IMR-90 (cell line): ENCODE measurements at regions not wholly inside any gene's neighbourhood (a gene's known extent, or its start where the extent isn't known, plus 50 kb on each side); places are given as distances from the start of the nearest gene placed in this dataset.

Experiments used
- ATAC-seq: fragments of 200-7000 bp; cut with Tn5 transposase; 2 replicates; pipeline ENCODE4 v1.9.1; 2020; ENCODE audit warnings: low read depth, mild to moderate bottlenecking, moderate library complexity
- BruUV-seq: library from RNA; stranded (reverse); fragments of 400-500 nt; replicated peaks from 2 replicates; lab custom pipeline; 2021; lab: Mats Ljungman, UMichigan
- CTCF ChIA-PET: fragments of 300-600 bp; formaldehyde crosslinking; extraction: SDS; loops from one replicate; lab custom pipeline; 2021; ENCODE audit warnings: antibody characterized with exemption; lab: Yijun Ruan, JAX
- POLR2A ChIA-PET: fragments of 300-600 bp; sonication (Branson Sonifier 250); formaldehyde crosslinking; loops from one replicate; lab custom pipeline; 2022; ENCODE audit warnings: antibody characterized with exemption; ENCODE audit not compliant: unreplicated experiment; lab: Charles Lee
- DNase-seq: peaks from one replicate; pipeline ENCODE4 v3.0.0; 2013
- H2AFZ ChIP-seq: replicated peaks from 2 replicates; pipeline ENCODE3; 2013; ENCODE audit warnings: low read length, mild to moderate bottlenecking; ENCODE audit not compliant: poor library complexity
- H2AK5ac ChIP-seq: 2 replicates; pipeline ENCODE4 v1.6.1; 2013; ENCODE audit warnings: low read depth, low read length, inconsistent platforms
- H2AK9ac ChIP-seq: replicated peaks from 2 replicates; pipeline ENCODE3; 2013; ENCODE audit warnings: mild to moderate bottlenecking, low read depth, low read length, moderate library complexity; ENCODE audit not compliant: poor library complexity
- H2BK120ac ChIP-seq: 2 replicates; pipeline ENCODE4 v1.6.1; 2013; ENCODE audit warnings: low read depth, low read length, inconsistent platforms
- H2BK15ac ChIP-seq: 3 replicates; pipeline ENCODE4 v1.6.1; 2013; ENCODE audit warnings: low read depth, low read length, inconsistent platforms
- H2BK20ac ChIP-seq: 2 replicates; pipeline ENCODE4 v1.6.1; 2013; ENCODE audit warnings: low read depth, mild to moderate bottlenecking, inconsistent platforms, low read length, moderate library complexity
- H2BK5ac ChIP-seq: 2 replicates; pipeline ENCODE4 v1.6.1; 2013; ENCODE audit warnings: mild to moderate bottlenecking, low read depth, low read length, inconsistent platforms; ENCODE audit not compliant: poor library complexity, severe bottlenecking
- H3K14ac ChIP-seq: replicated peaks from 2 replicates; pipeline ENCODE4 v1.6.1; 2013; ENCODE audit warnings: low read depth, low read length, inconsistent platforms
- H3K18ac ChIP-seq: 2 replicates; pipeline ENCODE4 v1.6.1; 2013; ENCODE audit warnings: low read depth, low read length, control low read depth
- H3K23ac ChIP-seq: 2 replicates; pipeline ENCODE4 v1.6.1; 2013; ENCODE audit warnings: low read depth, low read length, inconsistent platforms
- H3K27ac ChIP-seq: 2 replicates; pipeline ENCODE4 v1.5.1; 2013; ENCODE audit warnings: mild to moderate bottlenecking, control low read depth, low read length; ENCODE audit not compliant: insufficient read depth
- H3K27me3 ChIP-seq: 2 replicates; pipeline ENCODE4 v1.6.1; 2013; ENCODE audit warnings: low read length; ENCODE audit not compliant: control insufficient read depth, insufficient read depth
- H3K36me3 ChIP-seq: 2 replicates; pipeline ENCODE4 v1.6.1; 2013; ENCODE audit warnings: low read length, mixed read lengths; ENCODE audit not compliant: control insufficient read depth, insufficient read depth
- H3K4ac ChIP-seq: 2 replicates; pipeline ENCODE4 v1.6.1; 2013; ENCODE audit warnings: low read depth, low read length, inconsistent platforms
- H3K4me1 ChIP-seq: 2 replicates; pipeline ENCODE4 v1.6.1; 2013; ENCODE audit warnings: low read length, mixed read lengths; ENCODE audit not compliant: control insufficient read depth, insufficient read depth
- H3K4me2 ChIP-seq: 2 replicates; pipeline ENCODE4 v1.6.1; 2013; ENCODE audit warnings: low read depth, mild to moderate bottlenecking, control low read depth, low read length, moderate library complexity
- H3K4me3 ChIP-seq: 2 replicates; pipeline ENCODE4 v1.5.1; 2013; ENCODE audit warnings: low read depth, mild to moderate bottlenecking, control low read depth, low read length, moderate library complexity; ENCODE audit not compliant: insufficient read depth
- H3K56ac ChIP-seq: 2 replicates; pipeline ENCODE4 v1.6.1; 2013; ENCODE audit warnings: low read length, inconsistent platforms; ENCODE audit not compliant: insufficient read depth; ENCODE audit errors: extremely low read depth
- H3K79me1 ChIP-seq, 2 experiments: 2 replicates each; pipeline ENCODE4 v1.6.1; 2013; ENCODE audit warnings: low read length in 2 of 2, inconsistent platforms in 1 of 2, low read depth in 1 of 2
- H3K9ac ChIP-seq: 2 replicates; pipeline ENCODE4 v1.6.1; 2013; ENCODE audit warnings: low read depth, low read length, control low read depth
- H3K9me1 ChIP-seq: 2 replicates; pipeline ENCODE4 v1.6.1; 2013; ENCODE audit warnings: low read length, inconsistent platforms; ENCODE audit not compliant: insufficient read depth
- H3K9me3 ChIP-seq: 2 replicates; pipeline ENCODE4 v1.6.1; 2013; ENCODE audit warnings: low read length; ENCODE audit not compliant: control insufficient read depth, insufficient read depth
- H4K20me1 ChIP-seq: 2 replicates; pipeline ENCODE4 v1.6.1; 2013; ENCODE audit warnings: low read length, inconsistent platforms; ENCODE audit not compliant: insufficient read depth
- H4K5ac ChIP-seq: 2 replicates; pipeline ENCODE4 v1.6.1; 2013; ENCODE audit warnings: mild to moderate bottlenecking, low read depth, low read length, control low read depth
- H4K8ac ChIP-seq, 2 experiments: 2 replicates each; pipeline ENCODE4 v1.6.1; 2013; ENCODE audit warnings: low read depth in 2 of 2, low read length in 2 of 2, control low read depth in 1 of 2, inconsistent platforms in 1 of 2
- H4K91ac ChIP-seq: 2 replicates; pipeline ENCODE4 v1.6.1; 2013; ENCODE audit warnings: low read depth, low read length, inconsistent platforms; ENCODE audit not compliant: insufficient read depth
- BHLHE40 ChIP-seq: fragments of 150-350 bp; IDR thresholded peaks from 2 replicates; pipeline ENCODE4 v1.6.1; 2016; ENCODE audit warnings: mild to moderate bottlenecking, low read depth, low read length
- CEBPB ChIP-seq: IDR thresholded peaks from 2 replicates; pipeline ENCODE4 v1.6.1; 2012; ENCODE audit warnings: low read depth, low read length, improper control_type of control experiment
- CHD1 ChIP-seq: IDR thresholded peaks from 2 replicates; pipeline ENCODE4 v1.6.1; 2012; ENCODE audit warnings: low read depth, low read length, improper control_type of control experiment
- CTCF ChIP-seq: conservative IDR thresholded peaks from 2 replicates; pipeline ENCODE4 v1.5.1; 2012; ENCODE audit warnings: mild to moderate bottlenecking, low read depth, low read length, improper control_type of control experiment
- ELK1 ChIP-seq: fragments of 150-350 bp; IDR thresholded peaks from 2 replicates; pipeline ENCODE4 v1.6.1; 2016; ENCODE audit warnings: low read depth, mild to moderate bottlenecking, low read length, moderate library complexity, borderline replicate concordance
- FOS ChIP-seq: fragments of 150-350 bp; IDR thresholded peaks from 2 replicates; pipeline ENCODE4 v1.6.1; 2016; ENCODE audit warnings: low read depth, low read length
- MAFK ChIP-seq: IDR thresholded peaks from 2 replicates; pipeline ENCODE4 v1.6.1; 2012; ENCODE audit warnings: low read depth, low read length, improper control_type of control experiment
- MAZ ChIP-seq: IDR thresholded peaks from 2 replicates; pipeline ENCODE4 v1.6.1; 2012; ENCODE audit warnings: low read depth, mild to moderate bottlenecking, low read length, improper control_type of control experiment, moderate library complexity, borderline replicate concordance
- MXI1 ChIP-seq: IDR thresholded peaks from 2 replicates; pipeline ENCODE4 v1.6.1; 2012; ENCODE audit warnings: low read depth, mild to moderate bottlenecking, low read length, moderate library complexity, borderline replicate concordance
- NFE2L2 ChIP-seq: fragments of 150-350 bp; IDR thresholded peaks from 2 replicates; pipeline ENCODE4 v1.6.1; 2016; ENCODE audit warnings: low read depth, mild to moderate bottlenecking, low read length
- POLR2A ChIP-seq: IDR thresholded peaks from 2 replicates; pipeline ENCODE4 v1.6.1; 2012; ENCODE audit warnings: mild to moderate bottlenecking, low read depth, low read length
- RAD21 ChIP-seq: IDR thresholded peaks from 2 replicates; pipeline ENCODE4 v1.6.1; 2012; ENCODE audit warnings: low read length, improper control_type of control experiment
- RCOR1 ChIP-seq: IDR thresholded peaks from 2 replicates; pipeline ENCODE4 v1.6.1; 2012; ENCODE audit warnings: mild to moderate bottlenecking, low read length, improper control_type of control experiment; ENCODE audit not compliant: insufficient replicate concordance
- RFX5 ChIP-seq: IDR thresholded peaks from 2 replicates; pipeline ENCODE4 v1.8.0; 2012; ENCODE audit warnings: low read depth, mild to moderate bottlenecking, low read length, moderate library complexity
- SMC3 ChIP-seq: fragments of 150-350 bp; IDR thresholded peaks from 2 replicates; pipeline ENCODE4 v1.6.1; 2016; ENCODE audit warnings: low read depth, mild to moderate bottlenecking, antibody characterized with exemption, low read length, moderate library complexity
- USF2 ChIP-seq: fragments of 150-350 bp; IDR thresholded peaks from 2 replicates; pipeline ENCODE4 v1.6.1; 2017; ENCODE audit warnings: mild to moderate bottlenecking, antibody characterized with exemption, low read length, low read depth
- WGBS, 2 experiments: methylation state at CpG; one replicate each; pipeline versions ENCODE4 v1.1.5 to v1.1.7; 2013; ENCODE audit warnings: missing lambda C conversion rate in 2 of 2; ENCODE audit not compliant: insufficient read length in 1 of 2; ENCODE audit errors: extremely low coverage in 2 of 2; 5-methylcytosine and 5-hydroxymethylcytosine counted together
- dilution Hi-C: fragments of 300-500 bp; cut with HindIII; formaldehyde crosslinking; loops from one replicate; pipeline ENCODE4 v1.14.3; 2018; ENCODE audit warnings: low sequenced_read_pairs; ENCODE audit not compliant: unreplicated experiment
- in situ Hi-C: fragments of 300-500 bp; cut with MboI; formaldehyde crosslinking; loops from 3 replicates; pipeline ENCODE4 v1.14.3; 2019; ENCODE audit warnings: low sequenced_read_pairs, inconsistent platforms, mixed read lengths
- intact Hi-C: fragments of 100-400 bp; cut with micrococcal nuclease; formaldehyde crosslinking; loops from 2 replicates; pipeline ENCODE4 v1.10.0; 2022

- Histone ChIP-seq H4K20me1 (no peaks in the 10 kb centered on the region), H3K9me3 (peaks cover 30% of the 10 kb centered on the region), H4K91ac (no peak overlapping the region), H3K4ac (no peak overlapping the region), H4K8ac (no peak overlapping the region), H2AK5ac (no peak overlapping the region), H3K79me1 (no peaks in the 10 kb centered on the region), H3K9me1 (no peaks in the 10 kb centered on the region), H3K27me3 (no peaks in the 10 kb centered on the region), H3K9ac (no peak overlapping the region), H2BK5ac (no peak overlapping the region), H2BK15ac (no peak overlapping the region), H3K4me2 (no peak overlapping the region), H2AFZ (no peak overlapping the region), H2BK120ac (no peak overlapping the region), H3K14ac (no peak overlapping the region), H3K18ac (no peak overlapping the region), H3K36me3 (no peaks in the 10 kb centered on the region), H4K5ac (no peak overlapping the region), H3K27ac (no peak overlapping the region), H3K56ac (no peak overlapping the region), H3K4me3 (no peak overlapping the region), H2BK20ac (no peak overlapping the region), H3K23ac (no peak overlapping the region), H3K4me1 (no peaks in the 10 kb centered on the region), H2AK9ac (no peak overlapping the region)
- no CpG with 5 or more reads among the region's 3 CpGs for WGBS, 2 experiments
- intact Hi-C loops (no loop called here), dilution Hi-C loops (no loop called here), in situ Hi-C loops (no loop called here)
- CTCF ChIA-PET = no interaction called here
- ATAC-seq (no peak), DNase-seq (peak; percentile 8)
- POLR2A ChIA-PET = no interaction called here
- no TSS peak for BruUV-seq
- TF ChIP-seq MAZ (no peak), FOS (no peak), RCOR1 (no peak), RAD21 (no peak), MXI1 (no peak), CTCF (no peak), RFX5 (no peak), NFE2L2 (no peak), MAFK (no peak), CHD1 (no peak), ELK1 (no peak), POLR2A (no peak), CEBPB (no peak), BHLHE40 (no peak), SMC3 (no peak), USF2 (no peak)
Observed at GRCh38 chr15:53072077-53072476, 281.9 kb upstream of the ONECUT1 start.
